Left ventricle myocardium inferior (tissue), 1 donor: ENCODE measurements at regions not wholly inside any gene's neighbourhood (a gene's known extent, or its start where the extent isn't known, plus 50 kb on each side); places are given as distances from the start of the nearest gene placed in this dataset.

Experiments used
- DNase-seq: peaks from one replicate; pipeline ENCODE4 v3.0.0-alpha.2; 2020
- H3K27ac ChIP-seq: fragments of 200-600 bp; replicated peaks from 2 replicates; pipeline ENCODE4 v1.8.0; 2021
- H3K27me3 ChIP-seq: fragments of 200-600 bp; 2 replicates; pipeline ENCODE4 v1.8.0; 2021; ENCODE audit warnings: low read depth
- H3K36me3 ChIP-seq: fragments of 200-600 bp; 2 replicates; pipeline ENCODE4 v1.8.0; 2021
- H3K4me1 ChIP-seq: fragments of 200-600 bp; 2 replicates; pipeline ENCODE4 v1.8.0; 2021
- H3K4me3 ChIP-seq: fragments of 200-600 bp; 2 replicates; pipeline ENCODE4 v1.8.0; 2021; ENCODE audit warnings: mild to moderate bottlenecking, moderate library complexity
- H3K9me3 ChIP-seq: fragments of 200-600 bp; replicated peaks from 2 replicates; pipeline ENCODE4 v1.8.0; 2021
- CTCF ChIP-seq: fragments of 200-600 bp; IDR thresholded peaks from 2 replicates; pipeline ENCODE4 v1.8.0; 2021; ENCODE audit warnings: antibody characterized with exemption, mild to moderate bottlenecking, borderline replicate concordance
- intact Hi-C: fragments of 100-400 bp; cut with micrococcal nuclease; formaldehyde crosslinking; loops from one replicate; pipeline ENCODE4 v1.11.0; 2022
- donor health status: DM: no; HTN: yes; CAD: no; lungs with severe emphysema.

GRCh38 chr2:59354498-59354897 is 1113.4 kb upstream of the FANCL start:
- no peak overlapping the region for H3K27ac ChIP-seq
- H3K27me3 ChIP-seq = no peaks in the 10 kb centered on the region
- intact Hi-C loops = no loop called here

GRCh38 chr2:59353306-59353921 is 1112.3 kb upstream of the FANCL start:
- H3K9me3 ChIP-seq = peaks cover 10% of the 10 kb centered on the region
- H3K4me1 ChIP-seq = no peaks in the 10 kb centered on the region
- intact Hi-C loops = no loop called here
- TF ChIP-seq CTCF = no peak
- H3K27ac ChIP-seq = no peak overlapping the region
- H3K36me3 ChIP-seq = no peaks in the 10 kb centered on the region
- no peaks in the 10 kb centered on the region for H3K27me3 ChIP-seq
- H3K4me3 ChIP-seq = no peak overlapping the region
- DNase-seq = no peak

More at GRCh38 chr2:59354498-59354897, 1113.4 kb upstream of the FANCL start:
- no peak for DNase-seq
- H3K4me1 ChIP-seq = no peaks in the 10 kb centered on the region
- no peak overlapping the region for H3K4me3 ChIP-seq
- no peak for TF ChIP-seq CTCF
- no peaks in the 10 kb centered on the region for H3K36me3 ChIP-seq
- H3K9me3 ChIP-seq = peaks cover 7% of the 10 kb centered on the region

GRCh38 chr2:59342166-59342565 is 1101.0 kb upstream of the FANCL start:
- intact Hi-C loops = no loop called here
- TF ChIP-seq CTCF = no peak
- H3K27me3 ChIP-seq = no peaks in the 10 kb centered on the region
- H3K4me3 ChIP-seq = no peak overlapping the region
- no peak overlapping the region for H3K27ac ChIP-seq
- no peaks in the 10 kb centered on the region for H3K9me3 ChIP-seq
- no peak for DNase-seq
- H3K4me1 ChIP-seq = no peaks in the 10 kb centered on the region
- H3K36me3 ChIP-seq = no peaks in the 10 kb centered on the region

- intact Hi-C loops = no loop called here
Measured at GRCh38 chr2:59339837-59340207, 1098.7 kb upstream of the FANCL start.

DNA sequence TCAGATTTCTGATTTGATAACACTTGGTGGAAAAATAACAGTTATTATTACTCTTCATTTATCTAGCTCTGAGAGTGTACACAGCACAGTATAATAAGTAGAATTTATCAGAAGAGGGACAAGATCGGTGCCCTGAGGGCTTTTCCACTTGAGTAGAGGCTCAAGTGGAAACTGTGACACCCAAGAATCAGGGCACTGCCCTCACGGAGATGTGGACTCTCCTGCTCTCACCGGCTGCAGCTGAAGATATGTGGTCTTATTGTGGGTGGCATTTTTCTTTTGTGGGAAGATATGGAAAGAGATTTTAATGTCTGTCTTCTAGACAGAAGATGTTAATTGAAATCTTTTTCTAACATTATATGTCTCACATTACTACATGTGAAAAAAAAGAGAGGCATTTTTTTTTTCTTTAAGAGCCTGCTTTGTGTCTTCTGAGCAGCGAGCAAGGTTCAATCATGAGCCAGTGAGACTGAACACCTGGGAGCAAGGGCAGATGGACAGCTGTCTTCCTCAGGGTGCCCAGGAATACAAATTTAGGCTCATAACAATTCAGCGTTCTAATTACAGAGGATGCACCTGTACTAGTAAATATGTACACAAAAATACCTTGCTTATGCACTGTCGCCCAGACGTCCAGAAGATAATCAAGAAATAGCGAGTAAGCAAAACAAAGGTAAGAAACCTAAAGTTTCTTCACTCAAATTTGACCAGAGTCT is 1098.2 kb upstream of the FANCL start:
- H3K27ac ChIP-seq = no peak overlapping the region
- H3K4me1 ChIP-seq = no peaks in the 10 kb centered on the region
- H3K36me3 ChIP-seq = no peaks in the 10 kb centered on the region
- intact Hi-C loops = no loop called here
- no peak overlapping the region for H3K4me3 ChIP-seq
- no peaks in the 10 kb centered on the region for H3K9me3 ChIP-seq
- no peak for DNase-seq
- no peak for TF ChIP-seq CTCF
- H3K27me3 ChIP-seq = no peaks in the 10 kb centered on the region

More at GRCh38 chr2:59339837-59340207, 1098.7 kb upstream of the FANCL start:
- DNase-seq = no peak
- no peak overlapping the region for H3K4me3 ChIP-seq
- no peak for TF ChIP-seq CTCF
- H3K36me3 ChIP-seq = no peaks in the 10 kb centered on the region
- H3K27ac ChIP-seq = no peak overlapping the region
- no peaks in the 10 kb centered on the region for H3K27me3 ChIP-seq
- no peaks in the 10 kb centered on the region for H3K9me3 ChIP-seq
- no peaks in the 10 kb centered on the region for H3K4me1 ChIP-seq
